ENCODE measurements at regions not wholly inside any gene's neighbourhood (a gene's known extent, or its start where the extent isn't known, plus 50 kb on each side); places are given as distances from the start of the nearest gene placed in this dataset.

GRCh38 chr1:34520111-34520510 is 234.7 kb upstream of the GJB5 start:
- TF ChIP-seq CTCF (IDR thresholded peaks at IDR 0.05; ENCODE audit: insufficient read depth, low read length, poor library complexity, severe bottlenecking) = no peak
- no peak for TF ChIP-seq EZH2phosphoT487 (conservative IDR thresholded peaks at IDR 0.05; ENCODE audit: low read length)

All from SU-DHL-6 (cell line).